ENCODE measurements at regions not wholly inside any gene's neighbourhood (a gene's known extent, or its start where the extent isn't known, plus 50 kb on each side); places are given as distances from the start of the nearest gene placed in this dataset.

- TF ChIP-seq POLR2A (IDR thresholded peaks at IDR 0.05) (no peak), POLR2AphosphoS5 (IDR thresholded peaks at IDR 0.05) (no peak)
These were observed 674.5 kb upstream of the CXADR start for GRCh38 chr21:16838331-16838730.

Measured in prostate gland (tissue), 1 donor.